ENCODE measurements at regions not wholly inside any gene's neighbourhood (a gene's known extent, or its start where the extent isn't known, plus 50 kb on each side); places are given as distances from the start of the nearest gene placed in this dataset.
"Not testable (repeated sequence)": the region's sequence is repeated elsewhere in the genome, so short reads cannot be mapped to it uniquely, and the experiment has no call there.

GRCh38 chr5:58314356-58315210 is 145.3 kb downstream of the PLK2 start:
- TF ChIP-seq, protein P1, sequence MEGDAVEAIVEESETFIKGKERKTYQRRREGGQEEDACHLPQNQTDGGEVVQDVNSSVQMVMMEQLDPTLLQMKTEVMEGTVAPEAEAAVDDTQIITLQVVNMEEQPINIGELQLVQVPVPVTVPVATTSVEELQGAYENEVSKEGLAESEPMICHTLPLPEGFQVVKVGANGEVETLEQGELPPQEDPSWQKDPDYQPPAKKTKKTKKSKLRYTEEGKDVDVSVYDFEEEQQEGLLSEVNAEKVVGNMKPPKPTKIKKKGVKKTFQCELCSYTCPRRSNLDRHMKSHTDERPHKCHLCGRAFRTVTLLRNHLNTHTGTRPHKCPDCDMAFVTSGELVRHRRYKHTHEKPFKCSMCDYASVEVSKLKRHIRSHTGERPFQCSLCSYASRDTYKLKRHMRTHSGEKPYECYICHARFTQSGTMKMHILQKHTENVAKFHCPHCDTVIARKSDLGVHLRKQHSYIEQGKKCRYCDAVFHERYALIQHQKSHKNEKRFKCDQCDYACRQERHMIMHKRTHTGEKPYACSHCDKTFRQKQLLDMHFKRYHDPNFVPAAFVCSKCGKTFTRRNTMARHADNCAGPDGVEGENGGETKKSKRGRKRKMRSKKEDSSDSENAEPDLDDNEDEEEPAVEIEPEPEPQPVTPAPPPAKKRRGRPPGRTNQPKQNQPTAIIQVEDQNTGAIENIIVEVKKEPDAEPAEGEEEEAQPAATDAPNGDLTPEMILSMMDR (IDR thresholded peaks at IDR 0.05; ENCODE audit: low read length, missing control alignments) = no peak
- no peak for DNase-seq (ENCODE audit: low read depth)
- no peak overlapping the region for H3K4me3 ChIP-seq (replicated peaks; ENCODE audit: low read depth, low read length)

DNA sequence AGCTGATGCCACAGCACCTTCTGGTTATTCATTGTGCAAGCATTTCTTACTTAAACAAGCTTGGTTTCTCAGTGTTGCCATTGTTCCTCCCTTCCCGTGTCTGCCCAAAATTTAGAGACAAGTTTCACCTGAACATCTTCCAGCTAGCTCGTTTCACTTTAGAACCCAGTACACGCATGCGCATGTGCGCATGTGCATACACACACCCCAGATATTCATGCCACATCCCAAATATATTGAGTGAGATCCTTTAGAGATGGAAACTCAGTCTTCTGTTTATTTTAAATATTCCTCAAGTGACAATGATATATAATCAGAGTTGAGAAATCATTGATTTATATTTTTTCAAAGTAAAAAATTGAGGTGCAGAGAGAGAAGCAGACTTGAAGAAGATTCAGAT is 147.6 kb downstream of the PLK2 start:
- no peak for DNase-seq (ENCODE audit: low read depth)
- H3K4me3 ChIP-seq (replicated peaks; ENCODE audit: low read depth, low read length) = no peak overlapping the region
- TF ChIP-seq, protein P1 (IDR thresholded peaks at IDR 0.05; ENCODE audit: low read length, missing control alignments) = no peak

- no peak overlapping the region for H3K4me3 ChIP-seq (replicated peaks; ENCODE audit: low read depth, low read length)
- TF ChIP-seq, protein P1 (IDR thresholded peaks at IDR 0.05; ENCODE audit: low read length, missing control alignments) = no peak
Observed at GRCh38 chr5:58311526-58311925, 148.4 kb downstream of the PLK2 start.

DNA sequence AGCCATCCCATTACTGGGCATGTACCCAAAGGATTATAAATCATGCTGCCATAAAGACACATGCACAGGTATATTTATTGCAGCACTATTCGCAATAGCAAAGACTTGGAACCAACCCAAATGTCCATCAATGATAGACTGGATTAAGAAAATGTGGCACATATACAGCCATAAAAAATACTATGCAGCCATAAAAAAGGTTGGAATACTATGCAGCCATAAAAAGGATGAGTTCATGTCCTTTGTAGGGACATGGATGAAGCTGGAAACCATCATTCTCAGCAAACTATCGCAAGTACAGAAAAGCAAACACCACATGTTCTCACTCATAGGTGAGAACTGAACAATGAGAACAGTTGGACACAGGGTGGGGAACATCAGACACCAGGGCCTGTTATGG is 151.5 kb downstream of the PLK2 start:
- not testable (repeated sequence) for DNase-seq (ENCODE audit: low read depth); H3K4me3 ChIP-seq (replicated peaks; ENCODE audit: low read depth, low read length)

More at GRCh38 chr5:58311526-58311925, 148.4 kb downstream of the PLK2 start:
- DNase-seq (ENCODE audit: low read depth) = peak; percentile 19

DNA sequence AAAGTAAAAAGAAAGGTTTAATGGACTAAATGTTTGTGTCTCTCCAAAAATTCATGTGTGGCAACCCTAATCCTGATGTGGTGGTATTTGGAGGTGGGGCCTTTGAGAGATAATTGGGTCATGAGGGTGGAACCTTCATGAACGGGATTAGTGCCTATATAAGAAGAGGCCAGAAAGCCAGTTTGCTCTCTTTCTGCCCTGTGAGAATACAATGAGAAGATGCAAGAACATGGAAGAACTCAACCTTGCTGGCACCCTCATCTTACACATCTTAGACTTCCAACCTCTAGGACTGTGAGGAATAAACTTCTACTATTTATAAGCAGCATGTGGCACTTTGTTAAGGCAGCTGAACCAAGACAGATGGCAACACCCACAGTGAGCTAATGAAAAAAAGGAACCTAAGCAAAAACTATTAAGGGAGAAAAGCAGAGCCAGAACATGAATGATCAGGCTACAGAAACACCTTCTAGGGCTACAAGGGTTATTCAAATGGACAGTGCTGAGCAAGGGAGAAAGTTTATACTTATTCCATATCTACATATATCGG is 159.5 kb downstream of the PLK2 start:
- TF ChIP-seq, protein P1 (IDR thresholded peaks at IDR 0.05; ENCODE audit: low read length, missing control alignments) = no peak
- no peak overlapping the region for H3K4me3 ChIP-seq (replicated peaks; ENCODE audit: low read depth, low read length)
- DNase-seq (ENCODE audit: low read depth) = no peak

- DNase-seq (ENCODE audit: low read depth) = no peak
- TF ChIP-seq, protein P1 (IDR thresholded peaks at IDR 0.05; ENCODE audit: low read length, missing control alignments) = no peak
- no peak overlapping the region for H3K4me3 ChIP-seq (replicated peaks; ENCODE audit: low read depth, low read length)
Observed at GRCh38 chr5:58299256-58299655, 160.6 kb downstream of the PLK2 start.

DNA sequence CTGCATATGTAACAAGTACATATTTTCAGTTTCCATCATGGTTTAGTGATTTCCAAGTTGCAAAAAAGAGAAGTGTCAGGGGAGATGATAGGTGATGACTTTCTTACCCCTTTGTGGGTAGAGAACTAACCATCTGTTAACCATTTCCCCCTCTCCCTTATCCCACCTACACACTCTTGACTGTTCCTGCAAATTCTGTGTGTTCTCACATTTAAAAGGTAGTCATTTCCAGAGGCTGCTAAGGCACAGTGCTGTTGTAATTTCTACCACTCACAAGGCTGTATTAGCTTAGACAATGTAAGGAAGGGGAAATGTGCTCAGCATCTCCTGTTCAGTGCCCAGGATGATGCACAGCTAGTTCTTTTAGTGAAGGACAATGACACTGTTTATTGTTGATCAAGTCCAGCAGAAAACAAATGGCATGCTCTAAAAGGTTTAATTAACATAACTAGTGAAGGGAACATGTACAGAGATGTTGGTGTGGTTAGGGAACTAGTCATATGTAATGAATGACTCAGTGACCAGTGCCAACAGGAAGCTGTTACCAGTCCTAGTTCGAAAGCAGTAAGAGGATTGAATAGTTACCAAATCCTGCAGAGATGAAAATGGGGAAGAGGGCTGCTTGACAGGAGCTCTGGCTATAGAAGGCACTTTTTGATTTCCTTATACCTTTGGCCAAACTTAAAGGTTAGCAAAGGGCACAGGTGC is 165.1 kb downstream of the PLK2 start:
- no peak overlapping the region for H3K4me3 ChIP-seq (replicated peaks; ENCODE audit: low read depth, low read length)
- TF ChIP-seq, protein P1 (IDR thresholded peaks at IDR 0.05; ENCODE audit: low read length, missing control alignments) = no peak
- peak; percentile 23 for DNase-seq (ENCODE audit: low read depth)

DNA sequence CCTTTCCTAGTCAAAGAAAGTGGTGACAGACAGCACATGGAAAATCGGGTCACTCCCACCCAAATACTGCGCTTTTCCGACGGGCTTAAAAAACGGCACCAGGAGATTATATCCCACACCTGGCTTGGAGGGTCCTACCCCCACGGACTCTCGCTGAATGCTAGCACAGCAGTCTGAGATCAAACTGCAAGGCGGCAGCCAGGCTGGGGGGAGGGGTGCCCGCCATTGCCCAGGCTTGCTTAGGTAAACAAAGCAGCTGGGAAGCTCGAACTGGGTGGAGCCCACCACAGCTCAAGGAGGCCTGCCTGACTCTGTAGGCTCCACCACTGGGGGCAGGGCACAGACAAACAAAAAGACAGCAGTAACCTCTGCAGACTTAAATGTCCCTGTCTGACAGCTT is 171.6 kb downstream of the PLK2 start:
- DNase-seq (ENCODE audit: low read depth); H3K4me3 ChIP-seq (replicated peaks; ENCODE audit: low read depth, low read length): not testable (repeated sequence)
